GM13977 (cell line): ENCODE measurements at regions not wholly inside any gene's neighbourhood (a gene's known extent, or its start where the extent isn't known, plus 50 kb on each side); places are given as distances from the start of the nearest gene placed in this dataset.

ENCODE experiments used
- DNase-seq: peaks from one replicate; pipeline ENCODE4 v3.0.0; 2012; ENCODE audit warnings: low spot score
- in situ Hi-C: fragments of 300-500 bp; cut with MboI; formaldehyde crosslinking; loops from one replicate; pipeline ENCODE4 v1.12.0; 2022; ENCODE audit warnings: low sequenced_read_pairs, low pct_unique_long_range_greater_than_20kb, mixed read lengths, inconsistent platforms; ENCODE audit not compliant: unreplicated experiment
- TF ChIP-seq, protein P1 (sequence below): IDR thresholded peaks from 2 replicates; pipeline ENCODE4 v1.5.1; 2012; ENCODE audit warnings: mild to moderate bottlenecking, control low read depth; ENCODE audit not compliant: insufficient read depth; ENCODE audit errors: extremely low read depth, missing control alignments

DNA sequence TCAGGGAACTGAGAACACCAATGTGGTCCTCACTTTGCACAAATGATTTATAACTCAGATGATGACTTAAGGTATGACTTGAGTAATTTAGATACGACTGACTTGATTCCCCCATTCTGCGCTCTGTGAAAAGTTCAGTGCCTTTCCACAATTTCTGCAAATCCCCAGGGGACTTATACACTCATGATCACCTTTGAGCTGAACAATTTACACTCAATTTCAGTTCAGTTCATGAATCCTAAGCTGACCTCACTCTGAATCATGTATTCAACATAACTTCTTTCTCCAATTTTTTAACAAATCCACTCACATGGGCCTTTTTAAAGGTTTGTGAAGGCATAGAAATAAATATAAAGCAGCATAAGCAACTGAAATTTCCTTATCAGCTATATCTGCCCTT is 274.2 kb downstream of the FAM76B start:
- TF ChIP-seq, protein P1, sequence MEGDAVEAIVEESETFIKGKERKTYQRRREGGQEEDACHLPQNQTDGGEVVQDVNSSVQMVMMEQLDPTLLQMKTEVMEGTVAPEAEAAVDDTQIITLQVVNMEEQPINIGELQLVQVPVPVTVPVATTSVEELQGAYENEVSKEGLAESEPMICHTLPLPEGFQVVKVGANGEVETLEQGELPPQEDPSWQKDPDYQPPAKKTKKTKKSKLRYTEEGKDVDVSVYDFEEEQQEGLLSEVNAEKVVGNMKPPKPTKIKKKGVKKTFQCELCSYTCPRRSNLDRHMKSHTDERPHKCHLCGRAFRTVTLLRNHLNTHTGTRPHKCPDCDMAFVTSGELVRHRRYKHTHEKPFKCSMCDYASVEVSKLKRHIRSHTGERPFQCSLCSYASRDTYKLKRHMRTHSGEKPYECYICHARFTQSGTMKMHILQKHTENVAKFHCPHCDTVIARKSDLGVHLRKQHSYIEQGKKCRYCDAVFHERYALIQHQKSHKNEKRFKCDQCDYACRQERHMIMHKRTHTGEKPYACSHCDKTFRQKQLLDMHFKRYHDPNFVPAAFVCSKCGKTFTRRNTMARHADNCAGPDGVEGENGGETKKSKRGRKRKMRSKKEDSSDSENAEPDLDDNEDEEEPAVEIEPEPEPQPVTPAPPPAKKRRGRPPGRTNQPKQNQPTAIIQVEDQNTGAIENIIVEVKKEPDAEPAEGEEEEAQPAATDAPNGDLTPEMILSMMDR, result no peak
- no peak for DNase-seq
- in situ Hi-C loops, result no loop called here

DNA sequence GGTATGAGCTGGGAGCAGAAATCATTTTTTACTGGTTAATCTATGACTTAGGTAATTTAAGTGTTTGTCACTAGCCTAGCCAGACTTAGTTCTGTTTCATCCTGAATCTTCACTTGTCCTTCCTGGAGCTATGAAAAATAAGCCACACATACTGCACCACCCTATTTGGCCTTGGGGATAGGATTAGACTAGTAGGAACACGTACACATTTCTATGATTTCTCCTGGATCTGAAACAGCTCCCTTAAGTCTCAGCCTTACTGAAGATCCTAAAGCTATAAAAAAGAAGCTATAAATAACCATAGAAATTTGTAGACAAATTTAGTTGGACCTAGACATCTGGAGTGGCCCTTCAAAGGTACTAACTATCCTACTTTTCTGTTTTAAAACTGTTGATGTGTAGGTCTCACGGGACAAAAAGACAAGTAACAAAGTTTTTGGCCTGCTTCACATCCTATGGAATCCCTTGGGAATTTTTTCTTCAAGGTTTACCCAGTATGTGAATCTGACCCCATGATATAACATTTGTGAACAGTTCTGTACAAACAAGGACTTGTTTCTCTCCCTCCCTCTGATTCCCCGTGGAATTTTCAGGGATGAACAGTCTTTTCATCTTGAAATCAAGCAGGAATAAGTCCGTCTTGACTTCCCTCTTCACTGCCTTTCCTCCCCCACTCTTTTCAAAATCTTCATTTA is 275.0 kb downstream of the FAM76B start:
- TF ChIP-seq, protein P1, result no peak
- in situ Hi-C loops, result no loop called here
- DNase-seq, result no peak

DNA sequence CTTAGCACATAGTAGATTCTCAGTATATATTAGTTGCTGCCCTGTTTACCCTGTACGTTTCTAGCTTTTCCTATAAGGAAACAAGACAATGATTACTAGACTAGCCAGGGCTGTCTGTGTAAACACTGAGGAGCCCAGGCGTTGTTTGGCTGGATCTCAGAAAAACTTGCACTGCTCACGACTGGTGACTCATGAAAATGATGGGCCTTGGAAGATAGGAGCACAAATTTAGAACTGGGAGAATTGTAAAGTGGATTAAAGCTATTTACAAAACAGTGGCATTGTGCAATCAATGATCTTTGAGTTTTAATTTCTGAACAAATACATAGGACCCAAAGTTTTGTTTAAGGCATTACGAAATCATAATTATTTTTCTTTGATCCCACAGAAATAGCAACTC is 276.9 kb downstream of the FAM76B start:
- DNase-seq, result no peak
- in situ Hi-C loops, result no loop called here
- TF ChIP-seq, protein P1, result no peak

DNA sequence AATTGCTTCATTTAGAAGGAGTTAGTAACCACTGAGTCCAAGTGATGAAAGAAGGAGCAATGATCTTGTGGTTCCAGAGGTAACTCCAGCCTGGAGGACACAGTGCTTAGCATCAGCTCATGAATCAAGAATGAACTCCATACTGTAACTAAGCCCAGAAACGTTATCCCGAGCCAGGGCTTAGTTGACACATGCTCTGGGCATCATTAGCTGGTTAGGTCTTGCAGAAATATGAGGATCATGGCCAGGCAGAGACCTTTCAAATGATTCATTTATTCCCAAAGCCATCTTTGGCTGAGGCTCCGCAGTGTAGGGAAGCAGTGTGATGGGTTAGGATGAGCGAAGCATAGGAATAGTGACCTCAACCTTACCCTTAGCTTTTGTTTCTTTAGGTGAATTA is 277.4 kb downstream of the FAM76B start:
- in situ Hi-C loops, result no loop called here
- TF ChIP-seq, protein P1, result no peak
- no peak for DNase-seq

DNA sequence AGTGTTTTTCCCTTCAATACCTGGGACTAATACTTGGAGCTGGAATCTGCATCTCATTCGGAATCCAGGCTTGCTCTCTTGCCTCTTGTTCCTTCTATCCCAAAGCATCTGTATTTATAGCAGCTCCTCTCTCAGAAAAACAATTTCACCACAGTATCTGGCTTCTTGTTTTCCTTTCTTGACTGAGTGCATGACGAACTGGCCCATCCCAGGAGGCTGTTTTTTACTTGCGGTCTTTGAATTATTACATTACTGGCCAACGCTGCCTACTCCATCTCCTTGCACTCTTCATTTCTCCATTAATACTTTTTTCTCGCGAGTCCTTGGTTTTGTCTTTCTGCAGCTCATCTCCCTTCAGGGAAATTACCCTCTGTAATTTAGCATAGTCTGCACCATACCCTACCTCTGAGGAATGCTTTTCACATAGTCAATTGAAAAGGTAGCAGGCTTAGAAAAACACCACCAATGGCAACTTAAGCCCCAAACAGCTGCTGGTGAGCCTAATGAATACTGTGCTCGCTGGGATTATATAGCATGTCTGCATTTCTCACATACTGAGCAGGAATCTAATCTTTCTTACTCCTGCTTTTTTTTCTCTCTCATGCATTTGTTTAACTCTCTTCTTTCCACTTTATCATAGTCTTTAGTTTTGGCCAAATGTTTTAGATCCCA is 277.4 kb upstream of the SESN3 start:
- in situ Hi-C loops, result no loop called here
- no peak for DNase-seq
- TF ChIP-seq, protein P1, result no peak

DNA sequence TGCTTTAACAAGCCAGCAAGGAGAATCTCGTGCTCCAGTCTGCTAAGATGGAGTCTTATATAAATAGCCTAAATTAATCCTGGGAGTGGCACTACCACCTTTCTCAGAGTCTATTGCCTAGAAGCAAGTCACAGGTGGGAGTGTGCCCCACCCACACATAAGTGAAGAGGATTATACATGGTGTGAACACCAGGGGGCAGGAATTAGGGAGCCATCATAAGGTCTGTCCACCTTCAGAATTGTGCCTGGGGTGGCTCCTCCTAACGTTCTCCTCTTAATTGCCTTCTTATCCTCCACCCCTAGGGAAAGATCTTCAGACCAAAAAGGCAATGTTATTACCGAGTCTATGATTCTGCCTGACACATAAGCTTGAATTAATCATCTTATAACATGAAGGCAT is 276.8 kb upstream of the SESN3 start:
- TF ChIP-seq, protein P1, result no peak
- in situ Hi-C loops, result no loop called here
- no peak for DNase-seq
